GM21367 (cell line): ENCODE measurements at regions not wholly inside any gene's neighbourhood (a gene's known extent, or its start where the extent isn't known, plus 50 kb on each side); places are given as distances from the start of the nearest gene placed in this dataset.
"Not testable (repeated sequence)": the region's sequence is repeated elsewhere in the genome, so short reads cannot be mapped to it uniquely, and the experiment has no call there.

ENCODE experiments used
- ATAC-seq: cut with Tn5 transposase; IDR thresholded peaks from one replicate; pipeline ENCODE4 v1.9.1; 2021; ENCODE audit not compliant: unreplicated experiment

GRCh38 chr15:66993874-66994696 lies 71.3 kb upstream of the SMAD3 start:
- ATAC-seq = no peak

- ATAC-seq = no peak
These were observed 70.3 kb upstream of the SMAD3 start for GRCh38 chr15:66994927-66995656.

- no peak for ATAC-seq
These were observed 69.3 kb upstream of the SMAD3 start for GRCh38 chr15:66996094-66996493.

- ATAC-seq = no peak
These were observed 68.2 kb upstream of the SMAD3 start for GRCh38 chr15:66997212-66997611.

- ATAC-seq = not testable (repeated sequence)
These were observed 67.2 kb upstream of the SMAD3 start for GRCh38 chr15:66998234-66998633.

- no peak for ATAC-seq
These were observed 66.1 kb upstream of the SMAD3 start for GRCh38 chr15:66999046-66999968.

- ATAC-seq = no peak
These were observed 64.5 kb upstream of the SMAD3 start for GRCh38 chr15:67000896-67001295.

- ATAC-seq = no peak
These were observed 63.0 kb upstream of the SMAD3 start for GRCh38 chr15:67002368-67002767.

- no peak for ATAC-seq
These were observed 61.8 kb upstream of the SMAD3 start for GRCh38 chr15:67003586-67003985.

- ATAC-seq = no peak
These were observed 61.3 kb upstream of the SMAD3 start for GRCh38 chr15:67004142-67004541.

GRCh38 chr15:67005294-67005996 lies 60.0 kb upstream of the SMAD3 start:
- no peak for ATAC-seq

GRCh38 chr15:67006083-67007065 lies 59.0 kb upstream of the SMAD3 start:
- ATAC-seq = no peak

- ATAC-seq = no peak
These were observed 55.5 kb upstream of the SMAD3 start for GRCh38 chr15:67009576-67010569.

GRCh38 chr15:67010898-67011616 lies 54.3 kb upstream of the SMAD3 start:
- no peak for ATAC-seq

GRCh38 chr15:67011617-67012005 lies 53.8 kb upstream of the SMAD3 start:
- ATAC-seq = no peak

GRCh38 chr15:67013696-67014095 lies 51.7 kb upstream of the SMAD3 start:
- no peak for ATAC-seq
